SJSA1 (cell line): ENCODE measurements at regions not wholly inside any gene's neighbourhood (a gene's known extent, or its start where the extent isn't known, plus 50 kb on each side); places are given as distances from the start of the nearest gene placed in this dataset.
"Not testable (repeated sequence)": the region's sequence is repeated elsewhere in the genome, so short reads cannot be mapped to it uniquely, and the experiment has no call there.

Source experiments
- DNase-seq, 2 experiments: peaks; one replicate each; pipeline ENCODE4 v3.0.0-alpha.2; 2015 to 2020; ENCODE audit warnings: low spot score in 2 of 2, low read depth in 1 of 2
- H3K27ac ChIP-seq: fragments of 250-450 bp; sonication (Bioruptor Pico); 2 replicates; pipeline ENCODE4 v1.5.1; 2020; ENCODE audit warnings: mild to moderate bottlenecking, moderate library complexity
- H3K27me3 ChIP-seq: fragments of 250-450 bp; sonication (Bioruptor Pico); replicated peaks from 2 replicates; pipeline ENCODE4 v1.5.1; 2020; ENCODE audit warnings: mild to moderate bottlenecking, moderate library complexity
- H3K36me3 ChIP-seq: fragments of 250-450 bp; sonication (Bioruptor Pico); 2 replicates; pipeline ENCODE4 v1.5.1; 2020; ENCODE audit warnings: mild to moderate bottlenecking
- H3K4me1 ChIP-seq: fragments of 250-450 bp; sonication (Bioruptor Pico); replicated peaks from 2 replicates; pipeline ENCODE4 v1.6.1; 2021; ENCODE audit warnings: mild to moderate bottlenecking
- H3K4me3 ChIP-seq: fragments of 250-450 bp; sonication (Bioruptor Pico); 2 replicates; pipeline ENCODE4 v1.5.1; 2020; ENCODE audit warnings: mild to moderate bottlenecking
- H3K9me3 ChIP-seq: fragments of 250-450 bp; sonication (Bioruptor Pico); replicated peaks from 2 replicates; pipeline ENCODE4 v1.5.1; 2020; ENCODE audit warnings: mild to moderate bottlenecking

GRCh38 chr1:232164078-232164963, 465.6 kb downstream of the SIPA1L2 start:
- Histone ChIP-seq H3K4me1 (peaks cover 7% of the 10 kb centered on the region; the same call in 1 of the 2 replicates), H3K4me3 (no peak overlapping the region), H3K27ac (no peak overlapping the region), H3K27me3 (no peaks in the 10 kb centered on the region), H3K36me3 (no peaks in the 10 kb centered on the region), H3K9me3 (no peaks in the 10 kb centered on the region; the same call in 1 of the 2 replicates)
- DNase-seq: peak in 1 of 2 experiments; percentile 15

- no peaks in the 10 kb centered on the region for H3K27me3 ChIP-seq
- no peak for DNase-seq
- H3K27ac ChIP-seq: no peak overlapping the region
- H3K4me3 ChIP-seq: no peak overlapping the region
- H3K4me1 ChIP-seq: peaks cover 7% of the 10 kb centered on the region; the same call in 1 of the 2 replicates
- H3K9me3 ChIP-seq: no peaks in the 10 kb centered on the region; the same call in 1 of the 2 replicates
- no peaks in the 10 kb centered on the region for H3K36me3 ChIP-seq
Observed at GRCh38 chr1:232163533-232163932, 466.4 kb downstream of the SIPA1L2 start.

- Histone ChIP-seq H3K27ac (no peak overlapping the region), H3K4me1 (peaks cover 7% of the 10 kb centered on the region; the same call in 1 of the 2 replicates), H3K27me3 (no peaks in the 10 kb centered on the region), H3K4me3 (no peak overlapping the region), H3K9me3 (no peaks in the 10 kb centered on the region; the same call in 1 of the 2 replicates), H3K36me3 (no peaks in the 10 kb centered on the region)
- no peak for DNase-seq
Observed at GRCh38 chr1:232162001-232162400, 467.9 kb downstream of the SIPA1L2 start.

GRCh38 chr1:232158558-232158957, 471.4 kb downstream of the SIPA1L2 start:
- not testable (repeated sequence) for H3K27me3 ChIP-seq, H3K4me1 ChIP-seq

GRCh38 chr1:232156070-232156469, 473.9 kb downstream of the SIPA1L2 start:
- H3K4me3 ChIP-seq, DNase-seq, H3K27me3 ChIP-seq: not testable (repeated sequence)

More at GRCh38 chr1:232158558-232158957, 471.4 kb downstream of the SIPA1L2 start:
- not testable (repeated sequence) for H3K9me3 ChIP-seq, H3K36me3 ChIP-seq, H3K27ac ChIP-seq, DNase-seq, H3K4me3 ChIP-seq

GRCh38 chr1:232153652-232154051, 476.3 kb downstream of the SIPA1L2 start:
- Histone ChIP-seq H3K4me3 (no peak overlapping the region), H3K36me3 (no peaks in the 10 kb centered on the region), H3K27ac (no peak overlapping the region), H3K9me3 (no peaks in the 10 kb centered on the region), H3K4me1 (peaks cover 21% of the 10 kb centered on the region), H3K27me3 (no peaks in the 10 kb centered on the region)
- no peak for DNase-seq

More at GRCh38 chr1:232156070-232156469, 473.9 kb downstream of the SIPA1L2 start:
- H3K9me3 ChIP-seq, H3K36me3 ChIP-seq, H3K27ac ChIP-seq, H3K4me1 ChIP-seq: not testable (repeated sequence)

GRCh38 chr1:232150770-232151548, 479.0 kb downstream of the SIPA1L2 start:
- no peaks in the 10 kb centered on the region for H3K36me3 ChIP-seq
- H3K9me3 ChIP-seq: no peaks in the 10 kb centered on the region
- peak overlapping the region; percentile 67 for H3K27ac ChIP-seq
- H3K27me3 ChIP-seq: no peaks in the 10 kb centered on the region
- DNase-seq: no peak
- H3K4me1 ChIP-seq: peaks cover 30% of the 10 kb centered on the region
- no peak overlapping the region for H3K4me3 ChIP-seq

- no peak overlapping the region for H3K4me3 ChIP-seq
- DNase-seq: peak; percentile 76 to 92
- H3K4me1 ChIP-seq: peaks cover 34% of the 10 kb centered on the region
- no peaks in the 10 kb centered on the region for H3K27me3 ChIP-seq
- H3K36me3 ChIP-seq: no peaks in the 10 kb centered on the region
- H3K9me3 ChIP-seq: no peaks in the 10 kb centered on the region
- H3K27ac ChIP-seq: peak overlapping the region; percentile 67
Observed at GRCh38 chr1:232149287-232150201, 480.4 kb downstream of the SIPA1L2 start.

- Histone ChIP-seq H3K27ac (no peak overlapping the region), H3K36me3 (no peaks in the 10 kb centered on the region), H3K9me3 (no peaks in the 10 kb centered on the region), H3K4me3 (no peak overlapping the region), H3K27me3 (no peaks in the 10 kb centered on the region), H3K4me1 (peaks cover 56% of the 10 kb centered on the region)
- no peak for DNase-seq
Observed at GRCh38 chr1:232147215-232147614, 482.7 kb downstream of the SIPA1L2 start.

GRCh38 chr1:232146514-232146913, 483.4 kb downstream of the SIPA1L2 start:
- no peaks in the 10 kb centered on the region for H3K27me3 ChIP-seq

GRCh38 chr1:232145768-232146167, 484.2 kb downstream of the SIPA1L2 start:
- Histone ChIP-seq H3K4me3 (no peak overlapping the region), H3K36me3 (no peaks in the 10 kb centered on the region), H3K9me3 (no peaks in the 10 kb centered on the region), H3K4me1 (peaks cover 59% of the 10 kb centered on the region), H3K27ac (no peak overlapping the region), H3K27me3 (no peaks in the 10 kb centered on the region)
- DNase-seq: no peak

More at GRCh38 chr1:232146514-232146913, 483.4 kb downstream of the SIPA1L2 start:
- H3K36me3 ChIP-seq: no peaks in the 10 kb centered on the region
- no peak for DNase-seq
- peaks cover 63% of the 10 kb centered on the region for H3K4me1 ChIP-seq
- no peak overlapping the region for H3K4me3 ChIP-seq
- no peak overlapping the region for H3K27ac ChIP-seq
- no peaks in the 10 kb centered on the region for H3K9me3 ChIP-seq

GRCh38 chr1:232144696-232145230, 485.2 kb downstream of the SIPA1L2 start:
- H3K9me3 ChIP-seq: no peaks in the 10 kb centered on the region
- H3K36me3 ChIP-seq: no peaks in the 10 kb centered on the region
- no peak overlapping the region for H3K4me3 ChIP-seq
- no peaks in the 10 kb centered on the region for H3K27me3 ChIP-seq
- H3K27ac ChIP-seq: no peak overlapping the region
- peaks cover 52% of the 10 kb centered on the region for H3K4me1 ChIP-seq
- DNase-seq: no peak
